Testis (tissue), 2 donors: ENCODE measurements at regions not wholly inside any gene's neighbourhood (a gene's known extent, or its start where the extent isn't known, plus 50 kb on each side); places are given as distances from the start of the nearest gene placed in this dataset.

Source experiments
- CTCF ChIP-seq, 3 experiments: fragments of 450-650 bp in 2 of 3; fragments of 200-600 bp in 1 of 3; sonication (generic) in 1 of 3; IDR thresholded peaks; one replicate each; pipeline ENCODE4 v1.5.1; 2016 to 2019; ENCODE audit warnings: antibody characterized with exemption in 3 of 3, mild to moderate bottlenecking in 2 of 3, moderate library complexity in 1 of 3
- POLR2A ChIP-seq: fragments of 450-650 bp; IDR thresholded peaks from one replicate; pipeline ENCODE4 v1.6.1; 2017; ENCODE audit warnings: antibody characterized with exemption, mild to moderate bottlenecking, moderate library complexity

DNA sequence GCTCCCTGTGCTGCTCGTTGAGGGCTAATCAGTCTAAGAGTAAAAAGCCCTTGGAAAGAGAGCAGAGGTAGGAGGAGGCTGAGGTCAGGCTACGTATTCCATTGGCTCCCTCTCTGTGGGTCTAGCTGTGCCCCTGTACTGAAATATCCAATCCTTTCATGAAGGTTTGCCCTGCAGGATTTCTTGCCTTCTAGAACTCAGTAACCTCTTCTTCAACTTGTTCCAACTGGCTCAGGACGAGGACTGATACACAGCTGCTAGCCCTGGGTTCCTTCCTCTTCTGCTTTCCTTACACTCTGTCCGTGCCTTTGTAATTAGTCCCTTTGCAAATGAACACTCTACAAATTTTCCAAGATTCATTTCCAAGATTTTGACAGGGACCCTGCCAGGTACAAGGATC is 560.5 kb downstream of the ACTR3B start:
- TF ChIP-seq POLR2A (no peak), CTCF (IDR thresholded peaks at IDR 0.05) (no peak)
